NCI-H748 treated with DMSO at 0.1 percent for 48 hours (cell line): ENCODE measurements at regions not wholly inside any gene's neighbourhood (a gene's known extent, or its start where the extent isn't known, plus 50 kb on each side); places are given as distances from the start of the nearest gene placed in this dataset.

Experiments
- DNase-seq: peaks from one replicate; lab custom pipeline; 2025; lab: John Stamatoyannopoulos, UW

- no peak for DNase-seq
These were observed 65.8 kb upstream of the SEMA3C start for GRCh38 chr7:80984619-80985018.

DNA sequence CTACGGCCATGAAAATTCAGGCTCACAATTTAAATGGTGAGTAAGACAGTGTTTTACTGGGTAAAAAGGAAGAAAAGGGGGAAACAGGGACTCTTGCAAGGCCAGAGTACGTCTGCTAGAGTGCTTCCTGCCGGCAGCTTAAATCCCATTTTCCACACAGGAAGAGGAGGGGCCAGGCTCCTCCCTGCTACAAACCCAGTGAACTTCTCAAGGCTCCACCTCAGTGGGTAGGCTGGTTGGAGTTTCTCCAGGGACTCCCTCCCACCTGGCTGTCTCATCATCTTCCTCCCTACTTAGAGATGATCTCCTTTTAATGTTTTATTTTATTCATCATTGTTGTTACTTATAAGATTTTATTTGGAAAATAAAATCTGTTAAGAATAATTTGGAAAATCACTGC is 62.6 kb upstream of the SEMA3C start:
- no peak for DNase-seq

DNA sequence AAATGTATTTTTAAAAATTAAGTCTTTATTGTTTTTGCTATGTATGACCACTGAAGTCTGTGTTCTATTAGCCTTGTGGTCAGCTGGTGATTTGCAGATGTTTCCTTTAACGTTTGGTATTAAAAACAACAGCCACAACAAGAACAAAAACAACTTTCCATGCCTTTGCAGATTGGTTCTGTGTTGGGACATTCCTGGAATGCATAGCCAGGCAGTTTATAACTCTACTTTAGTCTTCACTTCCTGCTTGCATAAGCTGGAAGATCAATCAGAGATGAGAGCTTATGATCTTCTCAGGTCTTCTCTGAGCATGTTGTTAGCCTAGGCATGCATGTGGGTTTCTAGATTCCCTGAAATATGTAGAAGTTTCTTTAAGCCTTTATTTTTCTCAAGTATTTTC is 58.9 kb upstream of the SEMA3C start:
- DNase-seq, result no peak

- no peak for DNase-seq
These were observed 55.8 kb upstream of the SEMA3C start for GRCh38 chr7:80974396-80975358.

GRCh38 chr7:80971225-80971624 is 52.4 kb upstream of the SEMA3C start:
- DNase-seq, result no peak
